Activated CD8-positive, alpha-beta memory T cell treated with anti-CD3 and anti-CD28 coated beads, Interleukin-2, amount 50 U/mL, for 48 hours (primary cell): ENCODE measurements at regions not wholly inside any gene's neighbourhood (a gene's known extent, or its start where the extent isn't known, plus 50 kb on each side); places are given as distances from the start of the nearest gene placed in this dataset.

ENCODE experiments used
- DNase-seq: peaks from one replicate; pipeline ENCODE4 v3.0.0-alpha.2; 2020

- peak; percentile 4 for DNase-seq
Measured at GRCh38 chr22:49426098-49426497, 401.6 kb downstream of the BRD1 start.

DNA sequence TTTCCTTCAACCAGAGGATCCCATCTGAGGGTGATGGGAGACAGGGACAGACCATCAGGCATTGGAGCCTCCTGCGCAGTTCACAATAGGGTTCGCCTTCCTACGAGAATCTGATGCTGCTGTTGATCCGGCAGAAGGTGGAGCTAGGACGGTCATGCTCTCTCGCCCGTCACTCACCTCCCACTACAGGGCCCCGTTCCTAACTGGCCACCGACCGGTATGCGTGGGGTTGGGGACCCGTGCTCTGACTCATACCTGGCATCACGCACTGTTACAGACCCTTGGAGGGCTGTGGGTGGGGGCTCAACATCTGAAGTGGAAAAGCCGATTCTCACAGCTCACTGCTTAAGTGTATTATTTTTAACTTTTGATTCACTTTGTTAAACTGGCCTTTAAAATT is 402.3 kb downstream of the BRD1 start:
- DNase-seq, result peak; percentile 13

GRCh38 chr22:49424893-49425270 is 402.8 kb downstream of the BRD1 start:
- DNase-seq, result peak; percentile 12

DNA sequence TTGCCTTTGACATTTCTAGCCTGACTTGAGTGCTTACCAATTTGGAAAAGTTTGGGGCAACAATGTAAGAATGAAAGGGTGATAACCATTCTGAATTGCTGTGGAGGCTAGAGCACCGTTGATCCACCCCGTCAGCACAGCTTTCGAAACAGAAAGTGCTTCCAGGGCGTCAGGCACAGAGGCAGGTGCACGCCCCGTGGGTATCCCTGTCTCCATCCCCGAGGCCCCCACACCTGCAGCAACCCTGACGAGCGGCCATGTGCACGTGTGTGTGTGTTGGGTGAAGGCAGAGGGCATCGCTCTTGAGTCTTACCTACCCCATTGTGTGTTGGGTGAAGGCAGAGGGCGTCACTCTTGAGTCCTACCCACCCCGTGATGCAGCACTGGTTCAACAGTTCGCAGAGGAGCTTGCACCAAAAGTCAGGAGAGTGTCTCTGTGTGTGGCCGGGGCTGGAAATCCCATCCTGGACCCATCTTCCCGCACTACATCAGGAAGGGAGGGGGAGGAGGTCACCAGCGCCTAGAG is 404.5 kb downstream of the BRD1 start:
- peak; percentile 22 for DNase-seq

DNA sequence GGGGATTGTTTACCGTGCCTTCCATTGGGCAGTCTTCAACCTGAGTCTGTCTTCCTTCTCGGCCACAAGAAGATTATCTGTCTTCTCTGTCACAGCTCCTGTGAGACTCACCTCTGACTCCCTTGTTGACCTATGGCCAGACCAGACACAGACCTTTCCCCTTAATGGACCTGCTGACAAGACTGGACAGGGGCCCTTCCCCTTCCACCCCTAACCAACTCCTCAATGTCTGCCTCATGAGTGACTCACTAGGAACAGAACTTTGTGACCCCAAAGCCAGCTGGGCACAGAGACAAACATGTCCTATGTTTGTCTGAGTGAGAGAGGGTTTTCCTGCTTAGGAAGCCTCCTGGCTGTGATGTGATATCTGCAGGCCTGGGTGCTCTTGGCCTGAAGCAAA is 405.0 kb downstream of the BRD1 start:
- peak; percentile 10 for DNase-seq

DNA sequence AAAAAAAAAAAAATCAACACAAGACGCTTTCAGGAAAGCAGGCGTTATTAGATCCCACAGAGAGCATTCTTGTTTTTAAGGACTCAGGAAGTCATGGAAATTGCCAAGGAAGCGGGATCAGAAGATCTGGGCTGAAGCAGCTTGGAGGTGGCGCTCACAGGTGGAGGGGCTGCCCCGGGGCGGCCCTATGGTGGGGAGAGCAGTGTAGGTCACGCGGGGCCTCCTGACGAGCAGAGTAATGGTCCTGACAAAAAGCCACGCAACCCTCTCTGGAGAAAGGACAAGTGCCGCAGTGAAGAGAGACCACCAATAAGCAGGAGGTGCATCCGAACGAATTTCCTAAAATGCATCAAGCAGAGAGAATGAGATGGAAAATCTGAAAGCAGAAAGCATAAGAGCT is 407.0 kb downstream of the BRD1 start:
- no peak for DNase-seq

DNA sequence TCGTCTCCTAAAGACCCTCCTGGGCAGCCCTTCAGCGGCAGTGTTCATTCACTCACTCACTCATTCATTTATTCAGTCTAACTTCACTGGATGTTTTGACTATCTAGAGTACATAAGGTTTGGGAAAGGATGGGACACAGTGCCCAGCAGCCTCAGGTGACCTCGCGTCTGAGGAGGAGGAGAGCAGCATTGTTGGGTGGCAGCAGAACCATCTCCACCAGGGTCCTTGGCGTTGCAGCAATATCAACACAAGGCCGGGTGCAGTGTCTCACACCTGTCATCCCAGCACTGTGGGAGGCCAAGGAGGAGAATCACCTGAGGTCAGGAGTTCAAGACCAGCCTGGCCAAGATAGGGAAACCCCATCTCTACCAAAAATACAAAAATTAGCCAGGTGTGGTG is 408.0 kb downstream of the BRD1 start:
- DNase-seq, result no peak

GRCh38 chr22:49418943-49419342 is 408.7 kb downstream of the BRD1 start:
- DNase-seq, result no peak

DNA sequence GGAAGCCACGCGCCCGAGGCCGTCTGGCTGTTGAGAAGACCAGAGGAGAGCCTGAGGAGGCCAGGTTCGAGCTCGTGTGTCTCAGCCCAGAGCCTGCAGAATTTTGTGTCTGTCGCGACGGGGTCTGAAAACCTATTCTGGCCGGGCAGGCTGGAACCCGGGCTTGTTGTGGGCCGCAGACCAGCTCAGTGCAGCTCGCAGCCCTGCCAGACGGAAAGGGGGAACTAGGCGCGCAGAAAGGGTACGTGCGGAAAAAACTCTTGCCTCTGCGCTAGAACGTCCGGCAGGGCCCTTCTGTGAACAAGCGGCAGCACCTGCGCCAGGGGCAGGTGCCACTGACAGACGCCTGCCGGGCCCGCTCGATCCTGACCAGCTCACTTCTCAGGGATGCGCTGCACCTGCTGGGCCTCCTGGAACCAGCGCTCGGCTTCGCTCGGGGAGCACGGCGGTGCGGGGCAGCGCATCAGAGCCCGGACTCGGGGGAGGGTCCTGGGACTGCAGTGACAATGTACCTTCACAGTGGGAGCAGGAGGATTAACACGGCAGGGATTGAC is 409.3 kb downstream of the BRD1 start:
- no peak for DNase-seq

- no peak for DNase-seq
Measured at GRCh38 chr22:49417833-49418232, 409.8 kb downstream of the BRD1 start.

GRCh38 chr22:49417326-49417725 is 410.3 kb downstream of the BRD1 start:
- DNase-seq, result no peak

- no peak for DNase-seq
Measured at GRCh38 chr22:49415151-49415951, 412.3 kb downstream of the BRD1 start.

DNA sequence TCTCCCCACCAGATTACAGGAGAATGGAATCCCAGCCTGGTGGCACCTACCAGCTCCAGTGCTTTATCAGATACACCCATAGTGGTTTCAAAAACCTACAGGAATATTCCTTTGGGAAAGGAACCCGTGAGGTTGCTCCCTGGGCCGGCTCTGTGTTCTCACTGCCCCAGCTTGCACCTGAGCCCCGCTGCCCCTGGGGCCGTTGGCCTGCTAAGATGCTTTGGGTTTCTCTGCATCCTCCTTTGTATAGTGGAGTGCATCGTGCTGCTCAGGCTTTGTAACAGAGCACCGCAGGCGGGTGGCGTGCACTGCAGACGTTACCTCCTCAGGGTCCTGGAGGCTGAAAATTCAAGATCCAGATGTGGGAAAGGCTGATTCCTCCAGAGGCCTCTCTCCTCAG is 414.1 kb downstream of the BRD1 start:
- DNase-seq, result no peak

DNA sequence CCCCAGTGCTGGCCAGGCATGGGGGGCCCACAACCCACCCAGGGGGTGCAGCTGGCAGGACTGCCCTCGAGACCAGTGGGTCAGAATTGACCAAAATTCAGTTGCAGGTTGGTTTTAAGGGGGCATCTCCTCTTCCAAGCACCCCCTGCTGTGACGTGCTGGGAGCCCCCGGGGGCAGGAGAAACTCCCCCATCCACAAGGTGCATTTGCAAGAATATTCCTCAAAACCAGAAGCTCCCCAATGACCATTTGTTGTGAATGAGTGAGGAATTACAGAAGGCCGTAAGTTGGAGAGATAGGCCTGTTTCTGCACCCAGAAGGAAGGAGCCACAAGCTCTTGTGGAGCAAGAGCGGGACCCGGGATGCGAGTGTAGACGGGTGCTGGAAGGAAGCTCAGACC is 414.5 kb downstream of the BRD1 start:
- DNase-seq, result no peak

DNA sequence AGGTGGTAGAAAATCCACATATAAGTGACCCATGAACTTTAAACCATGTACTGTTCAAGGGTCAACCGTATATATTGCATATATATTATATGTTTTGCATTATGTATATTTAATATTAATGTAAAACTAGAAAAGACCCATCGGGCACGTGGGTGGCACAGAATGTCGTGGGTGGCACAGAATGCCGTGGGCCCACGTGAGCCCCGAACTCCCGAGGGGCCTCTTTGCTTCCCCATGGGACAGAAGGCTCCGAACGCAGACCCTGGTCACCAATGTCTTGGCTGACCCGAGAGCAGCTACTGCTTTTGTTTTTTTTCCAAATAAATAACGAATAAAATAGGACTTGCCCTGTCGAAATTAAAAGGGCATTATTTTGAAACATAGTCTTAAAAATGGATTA is 415.4 kb downstream of the BRD1 start:
- no peak for DNase-seq

GRCh38 chr22:49411236-49411635 is 416.4 kb downstream of the BRD1 start:
- peak; percentile 6 for DNase-seq

DNA sequence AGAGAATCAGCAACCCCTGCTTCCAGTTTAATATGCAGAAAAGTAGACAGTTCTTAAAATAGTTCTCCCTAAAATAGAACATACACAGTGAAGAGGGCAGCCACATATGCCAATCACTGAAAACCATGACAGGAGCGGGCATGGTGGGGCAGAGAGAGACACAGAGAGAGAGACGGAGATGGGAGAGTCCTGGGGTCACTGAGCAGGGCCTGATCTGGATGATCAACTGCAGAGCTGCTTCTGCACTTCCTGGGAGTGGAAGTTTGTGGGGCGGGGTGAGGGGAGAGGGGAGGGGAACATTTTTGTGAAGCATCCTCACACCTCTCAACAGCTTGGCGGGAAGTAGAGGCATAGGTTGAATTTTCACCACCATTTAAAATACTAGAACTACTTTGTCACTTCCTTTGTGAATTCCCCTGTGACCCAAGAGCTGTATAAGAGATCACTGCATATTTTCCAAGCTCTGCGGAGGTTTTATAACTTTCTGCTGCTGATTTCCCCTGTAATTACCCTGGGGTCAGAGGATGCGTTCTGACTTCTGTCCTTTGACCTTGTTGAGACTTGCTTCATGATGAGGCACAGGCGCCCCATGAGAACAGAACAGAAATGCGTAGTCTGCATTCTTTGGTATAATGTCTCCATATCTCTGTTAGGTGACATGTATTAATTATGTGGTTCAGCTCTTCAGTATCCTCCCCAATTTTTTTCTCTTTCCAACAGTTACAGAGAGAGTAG is 419.4 kb downstream of the BRD1 start:
- DNase-seq, result no peak

DNA sequence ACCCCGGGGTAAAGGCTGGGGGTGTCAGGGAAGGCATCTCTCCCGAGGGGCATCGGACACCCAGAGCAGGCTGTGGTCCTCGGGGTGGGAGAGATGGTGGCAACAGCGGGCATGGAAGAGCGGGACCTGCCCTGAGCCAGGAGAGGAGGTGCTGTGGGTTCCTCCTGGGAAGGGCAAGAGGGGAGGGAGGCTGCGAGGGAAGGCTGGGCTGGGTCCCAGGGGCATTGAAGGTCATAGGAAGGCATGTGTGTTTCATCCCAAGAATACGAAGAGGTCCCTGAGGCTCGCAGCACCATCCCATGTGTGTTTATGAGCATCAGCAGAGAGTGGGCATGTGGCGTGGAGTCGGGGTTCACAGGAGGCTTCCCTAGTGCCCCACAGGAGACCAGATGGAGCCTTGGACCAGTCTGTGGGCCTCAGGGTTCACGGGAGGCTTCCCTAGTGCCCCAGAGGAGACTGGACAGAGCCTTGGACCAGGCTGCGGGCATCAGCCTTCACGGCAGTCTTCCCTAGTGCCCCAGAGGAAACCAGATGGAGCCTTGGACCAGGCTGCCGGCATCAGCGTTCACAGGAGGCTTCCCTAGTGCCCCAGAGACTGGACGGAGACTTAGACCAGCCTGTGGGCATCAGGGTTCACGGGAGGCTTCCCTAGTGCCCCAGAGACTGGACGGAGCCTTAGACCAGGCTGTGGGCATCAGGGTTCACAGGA is 420.6 kb downstream of the BRD1 start:
- peak; percentile 26 for DNase-seq

GRCh38 chr22:49406047-49406650 is 421.5 kb downstream of the BRD1 start:
- DNase-seq, result peak; percentile 22

GRCh38 chr22:49405590-49405989 is 422.1 kb downstream of the BRD1 start:
- no peak for DNase-seq

- DNase-seq, result peak; percentile 32
Measured at GRCh38 chr22:49404576-49405241, 423.0 kb downstream of the BRD1 start.

GRCh38 chr22:49404020-49404419 is 423.7 kb downstream of the BRD1 start:
- DNase-seq, result peak; percentile 20
